ENCODE measurements at regions not wholly inside any gene's neighbourhood (a gene's known extent, or its start where the extent isn't known, plus 50 kb on each side); places are given as distances from the start of the nearest gene placed in this dataset.
"Not testable (repeated sequence)": the region's sequence is repeated elsewhere in the genome, so short reads cannot be mapped to it uniquely, and the experiment has no call there.

- not testable (repeated sequence) for TF ChIP-seq CTCF (conservative IDR thresholded peaks at IDR 0.05 in 1 of 2, IDR thresholded peaks at IDR 0.05 in 1 of 2; ENCODE audit: low read depth in 1 of 2, low read length in 2 of 2); EZH2 (IDR thresholded peaks at IDR 0.05; ENCODE audit: low read length, missing control alignments)
Measured at GRCh38 chr10:78344257-78344656, 310.6 kb downstream of the RPS24 start.
